Left ventricle myocardium inferior (tissue), 1 donor: ENCODE measurements at regions not wholly inside any gene's neighbourhood (a gene's known extent, or its start where the extent isn't known, plus 50 kb on each side); places are given as distances from the start of the nearest gene placed in this dataset.
A peak's percentile ranks its signal among the peaks of the same experiment; 100 is the strongest.

ENCODE experiments used
- DNase-seq: peaks from one replicate; pipeline ENCODE4 v3.0.0-alpha.2; 2020
- H3K27ac ChIP-seq: fragments of 200-600 bp; replicated peaks from 2 replicates; pipeline ENCODE4 v1.8.0; 2021
- H3K27me3 ChIP-seq: fragments of 200-600 bp; 2 replicates; pipeline ENCODE4 v1.8.0; 2021; ENCODE audit warnings: low read depth
- H3K36me3 ChIP-seq: fragments of 200-600 bp; 2 replicates; pipeline ENCODE4 v1.8.0; 2021
- H3K4me1 ChIP-seq: fragments of 200-600 bp; 2 replicates; pipeline ENCODE4 v1.8.0; 2021
- H3K4me3 ChIP-seq: fragments of 200-600 bp; 2 replicates; pipeline ENCODE4 v1.8.0; 2021; ENCODE audit warnings: mild to moderate bottlenecking, moderate library complexity
- H3K9me3 ChIP-seq: fragments of 200-600 bp; replicated peaks from 2 replicates; pipeline ENCODE4 v1.8.0; 2021
- CTCF ChIP-seq: fragments of 200-600 bp; IDR thresholded peaks from 2 replicates; pipeline ENCODE4 v1.8.0; 2021; ENCODE audit warnings: antibody characterized with exemption, mild to moderate bottlenecking, borderline replicate concordance
- intact Hi-C: fragments of 100-400 bp; cut with micrococcal nuclease; formaldehyde crosslinking; loops from one replicate; pipeline ENCODE4 v1.11.0; 2022
- donor health status: DM: no; HTN: yes; CAD: no; lungs with severe emphysema.

- intact Hi-C loops = no loop called here
- TF ChIP-seq CTCF = no peak
- Histone ChIP-seq H3K36me3 (no peaks in the 10 kb centered on the region), H3K9me3 (peaks cover 11% of the 10 kb centered on the region), H3K4me3 (no peak overlapping the region), H3K27me3 (peaks cover 28% of the 10 kb centered on the region), H3K4me1 (no peaks in the 10 kb centered on the region), H3K27ac (no peak overlapping the region)
- no peak for DNase-seq
Observed at GRCh38 chr9:93897075-93897970, 57.8 kb downstream of the BARX1 start.

- no peak for DNase-seq
- intact Hi-C loops = no loop called here
- Histone ChIP-seq H3K36me3 (no peaks in the 10 kb centered on the region), H3K4me3 (no peak overlapping the region), H3K9me3 (peaks cover 11% of the 10 kb centered on the region), H3K27ac (no peak overlapping the region), H3K4me1 (no peaks in the 10 kb centered on the region), H3K27me3 (peaks cover 28% of the 10 kb centered on the region)
- no peak for TF ChIP-seq CTCF
Observed at GRCh38 chr9:93896496-93897033, 58.6 kb downstream of the BARX1 start.

- no peak for DNase-seq
- H3K4me1 ChIP-seq = no peaks in the 10 kb centered on the region
- no peak overlapping the region for H3K4me3 ChIP-seq
- H3K9me3 ChIP-seq = peaks cover 11% of the 10 kb centered on the region
- H3K36me3 ChIP-seq = no peaks in the 10 kb centered on the region
- TF ChIP-seq CTCF = no peak
- peaks cover 28% of the 10 kb centered on the region for H3K27me3 ChIP-seq
- intact Hi-C loops = no loop called here
- H3K27ac ChIP-seq = no peak overlapping the region
Observed at GRCh38 chr9:93896093-93896492, 59.1 kb downstream of the BARX1 start.

- H3K4me1 ChIP-seq = no peaks in the 10 kb centered on the region
- H3K4me3 ChIP-seq = no peak overlapping the region
- H3K9me3 ChIP-seq = peaks cover 11% of the 10 kb centered on the region
- intact Hi-C loops = no loop called here
- no peak overlapping the region for H3K27ac ChIP-seq
- H3K36me3 ChIP-seq = no peaks in the 10 kb centered on the region
- peaks cover 28% of the 10 kb centered on the region for H3K27me3 ChIP-seq
- DNase-seq = peak; percentile 4
- no peak for TF ChIP-seq CTCF
Observed at GRCh38 chr9:93895535-93895934, 59.6 kb downstream of the BARX1 start.

DNA sequence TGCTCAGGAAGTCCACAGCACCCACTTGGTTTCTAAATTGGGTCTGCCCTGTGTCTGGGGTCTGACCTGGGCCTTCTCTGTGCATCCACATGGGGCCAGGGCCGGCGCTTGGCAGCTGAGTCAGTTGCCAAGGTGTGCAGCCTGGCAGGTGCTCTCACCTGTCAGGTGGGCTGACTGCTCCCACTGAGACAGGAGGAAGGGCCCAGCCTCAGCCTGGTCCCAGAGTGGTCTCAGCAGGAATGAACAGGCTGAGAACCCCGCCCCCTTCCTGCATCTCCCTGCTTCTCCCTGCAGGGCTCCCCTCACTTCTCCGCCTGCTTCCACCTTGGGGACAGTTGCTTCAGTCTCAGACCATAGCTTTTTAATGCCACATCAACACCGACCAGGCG lies 60.5 kb downstream of the BARX1 start:
- peaks cover 20% of the 10 kb centered on the region for H3K27me3 ChIP-seq
- H3K9me3 ChIP-seq = peaks cover 11% of the 10 kb centered on the region

More for the DNA sequence above, 60.5 kb downstream of the BARX1 start:
- H3K27ac ChIP-seq = no peak overlapping the region
- no peak overlapping the region for H3K4me3 ChIP-seq
- H3K36me3 ChIP-seq = no peaks in the 10 kb centered on the region
- H3K4me1 ChIP-seq = no peaks in the 10 kb centered on the region
- no peak for DNase-seq
- TF ChIP-seq CTCF = no peak
- intact Hi-C loops = no loop called here
